HG02885 (cell line): ENCODE measurements at regions not wholly inside any gene's neighbourhood (a gene's known extent, or its start where the extent isn't known, plus 50 kb on each side); places are given as distances from the start of the nearest gene placed in this dataset.
"Not testable (repeated sequence)": the region's sequence is repeated elsewhere in the genome, so short reads cannot be mapped to it uniquely, and the experiment has no call there.

ENCODE experiments used
- ATAC-seq: cut with Tn5 transposase; IDR thresholded peaks from one replicate; pipeline ENCODE4 v1.9.1; 2021; ENCODE audit warnings: mild to moderate bottlenecking; ENCODE audit not compliant: unreplicated experiment, poor library complexity

DNA sequence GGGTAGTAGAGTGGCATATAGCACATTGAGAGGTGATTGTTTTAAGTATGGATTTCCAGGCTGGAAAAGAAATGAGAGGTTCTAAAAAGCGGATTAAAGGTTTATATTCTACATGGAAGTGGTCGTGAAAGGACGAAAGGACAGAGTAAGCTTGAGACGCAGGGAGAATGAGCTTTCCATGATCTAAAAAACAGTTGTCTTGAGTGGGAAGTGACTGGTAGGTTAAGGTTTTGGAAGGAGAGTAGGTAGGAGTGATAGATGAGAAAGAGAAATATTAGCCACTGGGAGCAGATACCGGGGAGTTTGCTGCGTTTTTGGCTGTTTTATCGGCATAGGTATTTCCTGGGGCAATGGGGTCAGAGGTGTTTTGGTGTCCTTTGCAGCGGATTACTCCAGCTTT lies 750.6 kb upstream of the ADGRB3 start:
- ATAC-seq, result no peak

DNA sequence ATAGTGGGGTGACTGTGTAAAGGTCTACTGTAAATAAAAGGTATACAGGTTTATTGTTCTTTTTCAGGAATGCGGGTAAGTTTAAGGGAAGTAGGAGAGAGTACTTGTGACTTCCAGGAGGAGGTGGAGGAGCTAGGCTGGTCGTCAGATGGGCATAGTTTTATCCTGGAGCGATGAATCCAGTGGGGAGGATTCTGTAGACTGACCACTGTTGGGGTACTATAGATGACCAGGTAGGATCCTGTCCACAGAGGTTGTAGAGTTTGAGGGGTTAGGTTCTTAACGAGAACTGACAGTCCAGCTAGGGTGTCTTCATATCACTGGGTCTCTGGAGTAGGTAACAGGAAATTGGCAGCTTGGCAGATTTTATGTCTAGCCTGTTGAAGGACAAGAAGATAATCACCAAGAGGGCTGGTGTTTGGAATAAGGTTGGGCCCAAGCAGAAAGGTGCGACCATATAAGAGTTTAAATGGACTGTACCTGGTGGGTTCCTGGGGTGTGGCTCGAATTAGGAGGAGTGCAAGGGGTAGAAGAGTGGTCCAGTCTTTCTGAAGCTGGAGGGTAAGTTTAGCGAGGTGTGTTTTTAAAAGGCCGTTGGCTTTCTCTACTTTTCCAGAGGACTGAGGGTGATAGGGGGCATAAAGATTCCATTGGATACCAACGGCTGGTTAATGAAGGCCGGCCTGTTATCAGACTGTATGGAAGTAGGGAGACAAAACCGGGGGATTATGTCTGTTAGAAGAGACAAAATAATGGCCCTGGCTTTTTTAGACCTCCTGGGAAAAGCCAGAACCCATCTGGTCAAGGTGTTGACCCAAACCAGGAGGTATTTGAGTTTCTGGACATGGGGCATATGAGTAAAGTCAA lies 751.3 kb upstream of the ADGRB3 start:
- ATAC-seq, result no peak

DNA sequence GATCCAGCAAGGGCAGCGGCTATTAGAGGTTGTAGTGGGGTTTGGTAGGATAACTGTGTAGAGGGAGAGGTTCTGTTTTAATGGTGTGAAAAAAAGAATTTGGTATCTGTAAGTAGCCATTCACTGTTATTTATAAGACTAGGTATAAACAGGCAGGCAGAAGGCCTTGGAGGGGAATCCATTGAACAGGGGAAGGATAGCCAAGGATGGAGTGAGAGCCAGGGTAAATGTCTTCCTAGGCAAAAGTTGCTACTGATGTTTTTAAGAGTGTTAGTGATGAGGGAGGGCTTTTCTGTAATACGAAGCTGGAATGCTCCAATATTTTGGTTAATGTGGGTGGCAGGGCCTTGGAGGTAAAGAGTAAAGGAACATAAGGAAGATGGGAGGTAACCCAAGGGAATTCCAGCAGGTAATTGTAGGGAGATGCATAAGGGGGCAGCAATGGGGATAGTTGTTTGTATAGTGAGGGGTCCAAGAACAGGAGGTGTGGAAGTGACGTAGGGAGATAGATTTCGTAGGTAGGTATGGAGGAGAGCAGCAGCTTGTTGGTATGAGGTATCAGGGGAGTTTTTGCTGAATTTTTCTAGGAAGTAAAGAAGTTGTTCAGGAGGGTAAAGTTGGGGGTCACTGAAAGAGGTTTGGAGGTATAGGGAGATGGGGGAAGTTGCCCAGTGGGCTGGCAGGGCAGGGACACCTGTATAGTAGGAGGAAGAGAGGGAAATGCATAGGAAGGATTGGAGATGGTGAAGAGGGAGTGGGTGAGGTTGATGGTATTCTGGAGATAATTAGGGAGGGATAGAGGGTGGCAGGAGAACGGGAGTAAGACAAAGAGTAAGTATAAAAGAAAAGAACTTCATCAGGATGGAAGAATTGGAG lies 752.4 kb upstream of the ADGRB3 start:
- no peak for ATAC-seq

DNA sequence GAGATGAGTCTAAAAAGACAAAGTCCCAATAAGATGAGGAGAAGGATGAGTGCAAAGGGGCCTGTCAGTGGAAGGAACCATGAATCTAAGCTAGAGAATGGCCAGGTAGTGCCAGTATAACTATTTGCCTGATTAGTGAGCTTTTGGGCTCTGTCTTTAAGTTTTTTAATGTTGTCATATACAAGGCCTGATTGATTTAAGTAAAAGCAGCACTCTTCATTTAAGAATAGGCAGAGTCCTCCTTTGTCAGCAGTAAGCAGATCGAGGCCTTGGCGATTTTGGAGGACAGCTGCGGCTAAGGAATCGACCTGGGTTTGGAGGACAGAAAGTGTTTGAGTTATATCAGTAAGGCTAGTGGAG lies 753.4 kb upstream of the ADGRB3 start:
- ATAC-seq, result no peak

DNA sequence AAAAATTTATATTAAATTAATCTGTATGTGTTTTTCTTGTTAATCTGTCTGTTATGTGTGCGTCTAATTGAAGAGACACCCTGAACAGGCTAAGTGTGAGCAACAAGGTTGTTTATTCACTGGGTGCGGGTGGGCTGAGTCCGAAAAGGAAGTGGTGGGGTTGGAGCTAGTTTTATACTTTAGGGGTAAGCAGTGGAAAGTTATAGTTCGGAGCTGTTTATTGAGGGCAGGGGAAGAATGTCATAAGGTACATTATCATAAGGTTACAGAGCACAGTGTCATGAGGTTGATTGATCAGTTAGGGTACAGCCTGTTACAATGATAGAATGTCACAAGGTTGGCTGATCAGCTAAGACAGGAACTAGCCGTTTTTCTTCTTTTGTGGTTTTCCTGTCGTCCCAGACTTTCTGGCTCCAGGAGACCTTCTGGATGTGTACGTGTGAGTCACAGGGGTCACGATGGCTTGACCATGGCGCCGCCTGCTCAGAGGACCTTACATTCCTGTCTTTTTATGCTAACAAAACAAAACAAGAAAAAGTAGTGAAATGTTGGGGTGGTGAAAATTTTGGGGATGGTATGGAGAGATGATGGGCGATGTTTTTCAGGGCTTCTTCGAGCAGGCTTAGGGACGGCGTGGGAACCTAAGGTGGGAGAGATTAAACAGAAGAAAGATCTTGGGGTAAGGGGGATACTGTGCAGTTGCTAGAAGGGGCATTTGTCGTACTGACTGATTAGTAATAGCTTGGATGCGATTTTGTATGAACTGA lies 754.0 kb upstream of the ADGRB3 start:
- no peak for ATAC-seq

GRCh38 chr6:67880343-67880742 lies 754.7 kb upstream of the ADGRB3 start:
- not testable (repeated sequence) for ATAC-seq

- not testable (repeated sequence) for ATAC-seq
Measured at GRCh38 chr6:67879928-67880327, 755.2 kb upstream of the ADGRB3 start.

GRCh38 chr6:67879105-67879904 lies 755.8 kb upstream of the ADGRB3 start:
- not testable (repeated sequence) for ATAC-seq

DNA sequence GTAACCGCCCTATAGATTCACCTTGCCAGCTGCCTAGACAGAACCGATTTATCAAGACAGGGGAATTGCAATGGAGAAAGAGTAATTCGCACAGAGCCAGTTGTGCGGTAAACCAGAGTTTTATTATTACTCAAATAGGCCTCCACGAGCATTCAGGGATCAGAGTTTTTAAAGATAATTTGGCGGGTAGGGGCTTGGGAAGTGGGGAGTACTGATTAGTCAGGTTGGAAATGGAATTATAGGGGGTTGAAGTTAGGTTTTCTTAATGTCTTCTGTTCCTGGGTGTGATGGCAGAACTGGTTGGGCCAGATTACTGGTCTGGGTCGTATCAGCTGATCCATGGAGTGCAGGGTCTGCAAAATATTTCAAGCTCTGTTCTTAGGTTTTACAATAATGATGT lies 756.9 kb upstream of the ADGRB3 start:
- not testable (repeated sequence) for ATAC-seq

DNA sequence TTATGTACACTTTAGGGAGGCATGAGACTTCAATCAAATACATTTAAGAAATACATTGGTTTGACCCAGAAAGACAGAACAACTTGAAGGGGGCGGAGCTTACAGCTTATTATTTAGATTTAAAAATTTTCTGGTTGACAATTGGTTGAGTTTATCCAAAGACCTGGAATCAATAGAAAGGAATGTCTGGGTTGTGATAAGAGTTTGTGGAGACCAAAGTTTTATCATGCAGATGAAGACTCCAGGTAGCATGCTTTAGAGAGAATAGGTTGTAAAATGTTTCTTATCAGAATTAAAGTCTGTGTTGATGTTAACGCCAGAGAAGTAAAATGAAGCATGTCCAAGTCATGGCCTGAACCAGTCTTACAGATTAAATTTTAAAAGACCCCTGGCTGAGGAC lies 757.8 kb upstream of the ADGRB3 start:
- no peak for ATAC-seq

DNA sequence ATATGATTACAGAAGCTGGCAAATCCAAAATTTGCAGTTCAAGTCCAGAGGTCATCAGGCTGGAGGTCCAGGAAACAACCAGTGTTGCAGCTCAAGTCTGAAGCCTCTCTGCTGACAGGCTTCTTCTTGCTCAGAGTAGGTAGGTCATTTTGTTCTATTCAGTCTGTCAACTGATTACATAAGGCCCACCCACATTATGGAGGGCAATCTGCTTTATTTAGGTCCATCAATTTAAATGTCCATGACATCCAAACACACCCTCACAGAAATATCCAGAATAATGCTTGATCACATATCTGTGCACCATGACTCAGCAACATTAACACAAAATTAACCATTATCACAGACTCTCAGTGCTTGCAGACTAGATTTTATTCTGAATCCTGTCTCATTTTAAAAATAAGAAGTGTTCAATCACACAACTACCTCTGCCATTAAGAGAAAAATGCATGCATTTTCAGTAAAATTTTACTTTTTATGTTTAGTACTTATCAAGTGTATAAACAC lies 759.2 kb upstream of the ADGRB3 start:
- ATAC-seq, result no peak

DNA sequence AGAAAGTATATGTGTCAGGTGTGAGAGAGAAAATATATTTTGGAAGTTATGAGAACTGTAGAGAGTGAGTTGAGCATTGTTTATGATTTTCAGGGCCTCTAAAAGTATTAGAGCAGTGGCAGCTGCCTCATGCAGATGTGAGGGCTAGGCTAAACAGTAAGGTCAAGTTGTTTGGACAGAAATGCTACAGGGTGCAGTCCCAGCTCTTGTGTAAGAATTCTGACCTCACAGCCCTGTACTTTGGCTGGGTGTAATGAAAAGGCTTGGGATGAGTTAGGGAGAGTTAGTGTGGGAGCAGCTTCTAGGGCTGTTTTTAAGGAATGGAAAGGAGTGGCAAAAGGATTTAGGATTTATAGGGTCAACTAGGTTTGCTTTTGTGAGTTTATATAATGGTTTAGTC lies 764.8 kb upstream of the ADGRB3 start:
- no peak for ATAC-seq

DNA sequence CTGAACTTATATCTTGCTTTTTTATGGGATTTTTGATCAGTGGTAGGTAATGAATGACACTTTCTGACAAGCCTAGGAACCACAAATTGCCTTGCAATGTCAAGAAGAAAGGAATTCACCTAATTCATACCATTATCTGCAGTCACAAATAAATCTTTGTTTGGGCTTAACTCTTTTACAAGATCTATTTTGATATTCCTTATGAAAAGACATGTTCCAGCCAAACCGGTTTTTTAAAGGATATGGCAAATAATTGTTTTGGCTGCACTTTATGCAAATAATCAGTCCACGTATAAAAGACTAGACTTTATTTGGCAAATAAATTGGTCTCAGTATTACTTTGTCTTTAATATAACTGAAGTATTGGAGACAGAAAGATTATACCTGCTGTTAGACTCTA lies 771.7 kb upstream of the ADGRB3 start:
- no peak for ATAC-seq

DNA sequence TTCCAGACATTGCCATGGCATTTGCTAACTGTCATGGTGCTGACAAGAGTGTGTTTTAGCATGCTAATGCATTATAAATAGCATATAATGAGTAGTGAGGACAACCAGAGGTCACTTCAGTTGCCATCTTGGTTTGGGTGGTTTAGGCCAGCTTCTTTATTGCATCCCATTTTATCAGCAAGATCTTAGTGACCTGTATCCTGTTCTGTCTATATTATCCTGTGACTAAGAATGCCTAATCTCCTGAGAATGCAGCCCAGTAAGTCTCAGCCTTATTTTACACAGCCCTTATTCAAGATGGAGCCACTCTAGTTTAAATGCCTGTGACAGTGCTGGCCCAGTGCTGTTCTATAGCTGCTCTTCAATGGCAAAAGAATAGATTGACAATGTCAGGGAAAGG lies 781.0 kb upstream of the ADGRB3 start:
- no peak for ATAC-seq

DNA sequence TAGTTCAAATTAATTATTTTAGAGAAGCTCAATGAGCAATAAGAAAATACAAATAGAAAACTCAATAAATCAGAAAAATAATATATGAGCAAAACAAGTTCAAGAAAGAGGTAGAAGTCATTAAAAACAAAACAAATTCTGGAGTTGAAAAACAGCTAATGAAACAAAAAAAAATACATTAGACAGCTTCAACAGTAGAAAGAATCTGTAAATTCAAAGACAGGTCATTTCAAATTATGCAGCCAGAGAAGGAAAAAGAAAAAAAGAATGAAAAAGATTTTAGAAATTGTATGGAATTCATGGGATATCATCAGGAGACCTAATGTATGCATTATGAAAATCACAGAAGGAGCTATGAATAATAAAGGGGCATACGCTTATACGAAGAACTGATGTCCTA lies 795.3 kb upstream of the ADGRB3 start:
- no peak for ATAC-seq

- no peak for ATAC-seq
Measured at GRCh38 chr6:67825201-67825895, 809.7 kb upstream of the ADGRB3 start.

DNA sequence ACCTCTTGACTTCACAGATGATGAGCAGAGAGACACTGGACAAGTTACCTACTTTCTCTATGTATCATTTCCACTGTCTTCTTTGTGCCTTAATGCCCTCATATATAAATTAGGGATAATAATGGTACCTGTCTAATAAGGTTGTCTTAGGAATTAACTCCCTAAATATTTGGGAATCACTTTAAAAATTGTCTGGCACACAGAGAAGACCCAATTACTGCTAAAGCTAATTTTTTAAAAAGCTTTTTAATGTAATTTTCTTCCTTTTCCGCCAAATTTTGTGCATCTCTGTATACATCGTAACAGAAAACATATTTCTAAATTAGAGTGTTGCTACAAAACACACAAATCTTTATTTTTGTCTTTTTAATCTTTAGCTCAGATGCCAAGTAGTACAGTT lies 816.8 kb upstream of the ADGRB3 start:
- ATAC-seq, result no peak

GRCh38 chr6:67815623-67816022 lies 819.5 kb upstream of the ADGRB3 start:
- no peak for ATAC-seq

DNA sequence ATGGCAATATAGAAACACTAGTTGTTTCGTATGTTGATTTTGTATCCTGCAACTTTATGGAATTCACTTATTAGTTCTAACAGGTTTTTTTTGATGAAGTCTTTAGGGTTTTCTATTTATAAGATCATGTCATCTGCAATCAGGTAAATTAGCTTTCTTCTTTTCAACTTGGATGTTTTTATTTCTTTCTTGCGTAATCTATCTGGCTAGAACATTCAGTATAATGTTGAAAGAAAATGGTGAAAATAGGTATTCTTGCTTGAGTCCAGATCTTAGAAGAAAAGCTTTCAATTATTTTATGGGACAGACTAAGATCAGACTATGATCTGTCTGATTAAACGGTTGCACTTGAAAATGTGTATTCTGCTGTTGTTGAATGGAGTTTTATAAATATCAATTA lies 820.8 kb upstream of the ADGRB3 start:
- no peak for ATAC-seq
